Glutamatergic neuron (in vitro differentiated cells): ENCODE measurements at regions not wholly inside any gene's neighbourhood (a gene's known extent, or its start where the extent isn't known, plus 50 kb on each side); places are given as distances from the start of the nearest gene placed in this dataset.

ENCODE experiments used
- DNase-seq: peaks from one replicate; pipeline ENCODE4 v3.0.0; 2022
- H3K27ac Mint-ChIP-seq: one replicate; pipeline ENCODE4 v1.8.0; 2020; ENCODE audit warnings: mild to moderate bottlenecking, mixed read lengths, inconsistent platforms; ENCODE audit not compliant: unreplicated experiment
- H3K27me3 Mint-ChIP-seq: one replicate; pipeline ENCODE4 v1.8.0; 2020; ENCODE audit warnings: mild to moderate bottlenecking, moderate library complexity, mixed read lengths, inconsistent platforms; ENCODE audit not compliant: unreplicated experiment
- H3K36me3 Mint-ChIP-seq: one replicate; pipeline ENCODE4 v1.8.0; 2020; ENCODE audit warnings: mild to moderate bottlenecking, mixed read lengths, inconsistent platforms; ENCODE audit not compliant: unreplicated experiment
- H3K4me1 Mint-ChIP-seq: one replicate; pipeline ENCODE4 v1.8.0; 2020; ENCODE audit warnings: mild to moderate bottlenecking, low read depth, mixed read lengths, inconsistent platforms; ENCODE audit not compliant: unreplicated experiment
- H3K4me3 Mint-ChIP-seq: one replicate; pipeline ENCODE4 v1.8.0; 2020; ENCODE audit warnings: mild to moderate bottlenecking, mixed read lengths, inconsistent platforms; ENCODE audit not compliant: unreplicated experiment
- H3K9me3 Mint-ChIP-seq: one replicate; pipeline ENCODE4 v1.8.0; 2020; ENCODE audit warnings: mild to moderate bottlenecking, moderate library complexity, mixed read lengths, inconsistent platforms; ENCODE audit not compliant: unreplicated experiment
- CTCF ChIP-seq: fragments of 200-600 bp; sonication (generic); IDR thresholded peaks from one replicate; pipeline ENCODE4 v1.5.0; 2021; ENCODE audit not compliant: partially characterized antibody, unreplicated experiment

GRCh38 chr19:31445406-31445805 is 96.2 kb upstream of the TSHZ3 start:
- DNase-seq = no peak
- Mint-ChIP-seq H3K36me3 (peaks cover 5% of the 10 kb centered on the region), H3K4me1 (no peaks in the 10 kb centered on the region), H3K27me3 (no peaks in the 10 kb centered on the region), H3K27ac (no peak overlapping the region), H3K4me3 (no peak overlapping the region), H3K9me3 (peaks cover 2% of the 10 kb centered on the region)
- TF ChIP-seq CTCF = no peak

GRCh38 chr19:31448221-31448657 is 99.0 kb upstream of the TSHZ3 start:
- no peak overlapping the region for H3K4me3 Mint-ChIP-seq

GRCh38 chr19:31449379-31449778 is 100.1 kb upstream of the TSHZ3 start:
- no peaks in the 10 kb centered on the region for H3K27me3 Mint-ChIP-seq
- no peak overlapping the region for H3K27ac Mint-ChIP-seq
- TF ChIP-seq CTCF = no peak
- H3K9me3 Mint-ChIP-seq = peaks cover 2% of the 10 kb centered on the region
- H3K4me1 Mint-ChIP-seq = no peaks in the 10 kb centered on the region
- H3K4me3 Mint-ChIP-seq = no peak overlapping the region
- peaks cover 5% of the 10 kb centered on the region for H3K36me3 Mint-ChIP-seq
- no peak for DNase-seq

More at GRCh38 chr19:31448221-31448657, 99.0 kb upstream of the TSHZ3 start:
- H3K9me3 Mint-ChIP-seq = peaks cover 2% of the 10 kb centered on the region
- H3K36me3 Mint-ChIP-seq = peaks cover 5% of the 10 kb centered on the region
- no peaks in the 10 kb centered on the region for H3K4me1 Mint-ChIP-seq
- H3K27me3 Mint-ChIP-seq = no peaks in the 10 kb centered on the region
- H3K27ac Mint-ChIP-seq = no peak overlapping the region
- DNase-seq = no peak
- TF ChIP-seq CTCF = no peak

GRCh38 chr19:31450696-31451095 is 101.5 kb upstream of the TSHZ3 start:
- no peak overlapping the region for H3K4me3 Mint-ChIP-seq
- H3K36me3 Mint-ChIP-seq = no peaks in the 10 kb centered on the region
- H3K9me3 Mint-ChIP-seq = peaks cover 2% of the 10 kb centered on the region
- TF ChIP-seq CTCF = no peak
- no peak for DNase-seq
- no peak overlapping the region for H3K27ac Mint-ChIP-seq
- H3K4me1 Mint-ChIP-seq = no peaks in the 10 kb centered on the region
- no peaks in the 10 kb centered on the region for H3K27me3 Mint-ChIP-seq

GRCh38 chr19:31451686-31452330 is 102.6 kb upstream of the TSHZ3 start:
- TF ChIP-seq CTCF = no peak
- H3K4me3 Mint-ChIP-seq = no peak overlapping the region
- H3K9me3 Mint-ChIP-seq = peaks cover 2% of the 10 kb centered on the region
- no peak overlapping the region for H3K27ac Mint-ChIP-seq
- H3K36me3 Mint-ChIP-seq = no peaks in the 10 kb centered on the region
- H3K4me1 Mint-ChIP-seq = no peaks in the 10 kb centered on the region
- DNase-seq = no peak
- H3K27me3 Mint-ChIP-seq = no peaks in the 10 kb centered on the region
